ENCODE measurements at regions not wholly inside any gene's neighbourhood (a gene's known extent, or its start where the extent isn't known, plus 50 kb on each side); places are given as distances from the start of the nearest gene placed in this dataset.

- DNase-seq: no peak
Observed at GRCh38 chr9:18236336-18236735, 237.6 kb upstream of the ADAMTSL1 start.

- no peak for DNase-seq
Observed at GRCh38 chr9:18237776-18238175, 236.2 kb upstream of the ADAMTSL1 start.

- DNase-seq: no peak
Observed at GRCh38 chr9:18238254-18238653, 235.7 kb upstream of the ADAMTSL1 start.

GRCh38 chr9:18238752-18239447, 235.1 kb upstream of the ADAMTSL1 start:
- DNase-seq: no peak

GRCh38 chr9:18240213-18240612, 233.7 kb upstream of the ADAMTSL1 start:
- DNase-seq: no peak

- DNase-seq: no peak
Observed at GRCh38 chr9:18245911-18246310, 228.0 kb upstream of the ADAMTSL1 start.

- DNase-seq: no peak
Observed at GRCh38 chr9:18250053-18250452, 223.9 kb upstream of the ADAMTSL1 start.

GRCh38 chr9:18253950-18254349, 220.0 kb upstream of the ADAMTSL1 start:
- no peak for DNase-seq

GRCh38 chr9:18255158-18255629, 218.8 kb upstream of the ADAMTSL1 start:
- peak; percentile 43 for DNase-seq

- DNase-seq: no peak
Observed at GRCh38 chr9:18255747-18256146, 218.2 kb upstream of the ADAMTSL1 start.

- no peak for DNase-seq
Observed at GRCh38 chr9:18256568-18256967, 217.4 kb upstream of the ADAMTSL1 start.

GRCh38 chr9:18260521-18260920, 213.4 kb upstream of the ADAMTSL1 start:
- no peak for DNase-seq

GRCh38 chr9:18261181-18261580, 212.8 kb upstream of the ADAMTSL1 start:
- DNase-seq: no peak

- no peak for DNase-seq
Observed at GRCh38 chr9:18263377-18263776, 210.6 kb upstream of the ADAMTSL1 start.

- no peak for DNase-seq
Observed at GRCh38 chr9:18268381-18268780, 205.6 kb upstream of the ADAMTSL1 start.

- no peak for DNase-seq
Observed at GRCh38 chr9:18269561-18269960, 204.4 kb upstream of the ADAMTSL1 start.

- DNase-seq: no peak
Observed at GRCh38 chr9:18274693-18275092, 199.3 kb upstream of the ADAMTSL1 start.

GRCh38 chr9:18275313-18275990, 198.5 kb upstream of the ADAMTSL1 start:
- no peak for DNase-seq

GRCh38 chr9:18281291-18281690, 192.7 kb upstream of the ADAMTSL1 start:
- no peak for DNase-seq

- no peak for DNase-seq
Observed at GRCh38 chr9:18294229-18294628, 179.7 kb upstream of the ADAMTSL1 start.

- DNase-seq: no peak
Observed at GRCh38 chr9:18296702-18297055, 177.3 kb upstream of the ADAMTSL1 start.

GRCh38 chr9:18297056-18297841, 176.7 kb upstream of the ADAMTSL1 start:
- no peak for DNase-seq

- DNase-seq: no peak
Observed at GRCh38 chr9:18299449-18299848, 174.5 kb upstream of the ADAMTSL1 start.
